HUES6 (cell line): ENCODE measurements at regions not wholly inside any gene's neighbourhood (a gene's known extent, or its start where the extent isn't known, plus 50 kb on each side); places are given as distances from the start of the nearest gene placed in this dataset.

Experiments used
- H3K27ac ChIP-seq: 2 replicates; pipeline ENCODE4 v1.7.0; 2013; ENCODE audit warnings: low read depth, mild to moderate bottlenecking, low read length, inconsistent platforms
- H3K27me3 ChIP-seq: 2 replicates; pipeline ENCODE4 v1.6.1; 2013; ENCODE audit warnings: low read length; ENCODE audit not compliant: control insufficient read depth, insufficient read depth
- H3K36me3 ChIP-seq: 2 replicates; pipeline ENCODE4 v1.6.1; 2013; ENCODE audit warnings: low read length; ENCODE audit not compliant: control insufficient read depth, insufficient read depth
- H3K4me1 ChIP-seq: 2 replicates; pipeline ENCODE4 v1.6.1; 2013; ENCODE audit warnings: low read length; ENCODE audit not compliant: control insufficient read depth, insufficient read depth
- H3K4me3 ChIP-seq: 2 replicates; pipeline ENCODE4 v1.5.1; 2013; ENCODE audit warnings: low read depth, low read length
- H3K9ac ChIP-seq: one replicate; pipeline ENCODE4 v1.6.1; 2013; ENCODE audit warnings: mild to moderate bottlenecking, low read length
- H3K9me3 ChIP-seq: 2 replicates; pipeline ENCODE4 v1.6.1; 2013; ENCODE audit warnings: low read depth, low read length; ENCODE audit not compliant: control insufficient read depth, insufficient read depth

- H3K9ac ChIP-seq: no peak overlapping the region
- H3K9me3 ChIP-seq: no peaks in the 10 kb centered on the region
- H3K27ac ChIP-seq: no peak overlapping the region
- no peaks in the 10 kb centered on the region for H3K36me3 ChIP-seq
- H3K4me3 ChIP-seq: no peak overlapping the region
- peaks cover 23% of the 10 kb centered on the region; the same call in 1 of the 2 replicates for H3K27me3 ChIP-seq
- H3K4me1 ChIP-seq: no peaks in the 10 kb centered on the region
Observed at GRCh38 chr4:8694651-8695151, 102.1 kb downstream of the CPZ start.

DNA sequence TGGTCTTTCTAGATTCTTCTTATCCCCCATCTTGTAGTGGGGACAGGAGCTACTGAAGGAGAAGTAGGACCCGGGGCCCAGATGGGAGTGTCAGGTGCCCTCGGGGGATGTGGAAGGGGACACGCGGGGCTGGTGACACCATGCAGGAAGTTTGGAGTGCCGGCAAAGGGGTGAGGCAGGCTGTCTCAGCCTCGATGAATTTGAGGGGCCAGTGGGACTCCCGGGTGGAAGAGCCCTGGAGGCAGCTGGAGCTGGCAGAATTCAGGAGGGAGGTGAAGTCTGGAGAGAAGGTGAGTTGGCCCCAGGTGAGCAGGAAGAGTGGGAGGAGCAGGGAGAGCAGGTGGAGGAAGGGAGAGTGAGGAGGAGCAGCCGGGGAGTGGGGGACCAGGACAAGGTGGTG, 101.7 kb downstream of the CPZ start:
- Histone ChIP-seq H3K27me3 (peaks cover 28% of the 10 kb centered on the region; the same call in 1 of the 2 replicates), H3K4me3 (no peak overlapping the region), H3K36me3 (no peaks in the 10 kb centered on the region), H3K27ac (no peak overlapping the region), H3K4me1 (no peaks in the 10 kb centered on the region), H3K9ac (no peak overlapping the region), H3K9me3 (no peaks in the 10 kb centered on the region)

GRCh38 chr4:8691151-8691775, 98.7 kb downstream of the CPZ start:
- H3K9ac ChIP-seq: no peak overlapping the region
- peaks cover 3% of the 10 kb centered on the region; the same call in 1 of the 2 replicates for H3K4me1 ChIP-seq
- H3K4me3 ChIP-seq: no peak overlapping the region
- no peaks in the 10 kb centered on the region for H3K36me3 ChIP-seq
- H3K27me3 ChIP-seq: peaks cover 58% of the 10 kb centered on the region
- H3K9me3 ChIP-seq: no peaks in the 10 kb centered on the region
- H3K27ac ChIP-seq: no peak overlapping the region

GRCh38 chr4:8690216-8691150, 97.9 kb downstream of the CPZ start:
- no peak overlapping the region for H3K4me3 ChIP-seq
- no peak overlapping the region for H3K9ac ChIP-seq
- H3K27ac ChIP-seq: no peak overlapping the region
- H3K9me3 ChIP-seq: no peaks in the 10 kb centered on the region
- H3K36me3 ChIP-seq: no peaks in the 10 kb centered on the region
- peaks cover 3% of the 10 kb centered on the region; the same call in 1 of the 2 replicates for H3K4me1 ChIP-seq
- peaks cover 65% of the 10 kb centered on the region for H3K27me3 ChIP-seq

- no peak overlapping the region for H3K9ac ChIP-seq
- H3K36me3 ChIP-seq: no peaks in the 10 kb centered on the region
- no peak overlapping the region for H3K27ac ChIP-seq
- no peak overlapping the region for H3K4me3 ChIP-seq
- peaks cover 3% of the 10 kb centered on the region; the same call in 1 of the 2 replicates for H3K4me1 ChIP-seq
- H3K27me3 ChIP-seq: peaks cover 72% of the 10 kb centered on the region
- no peaks in the 10 kb centered on the region for H3K9me3 ChIP-seq
Observed at GRCh38 chr4:8689741-8690140, 97.2 kb downstream of the CPZ start.

GRCh38 chr4:8688908-8689445, 96.4 kb downstream of the CPZ start:
- Histone ChIP-seq H3K4me3 (no peak overlapping the region), H3K27me3 (peaks cover 72% of the 10 kb centered on the region), H3K9me3 (no peaks in the 10 kb centered on the region), H3K9ac (no peak overlapping the region), H3K27ac (no peak overlapping the region), H3K4me1 (peaks cover 3% of the 10 kb centered on the region; the same call in 1 of the 2 replicates), H3K36me3 (no peaks in the 10 kb centered on the region)

DNA sequence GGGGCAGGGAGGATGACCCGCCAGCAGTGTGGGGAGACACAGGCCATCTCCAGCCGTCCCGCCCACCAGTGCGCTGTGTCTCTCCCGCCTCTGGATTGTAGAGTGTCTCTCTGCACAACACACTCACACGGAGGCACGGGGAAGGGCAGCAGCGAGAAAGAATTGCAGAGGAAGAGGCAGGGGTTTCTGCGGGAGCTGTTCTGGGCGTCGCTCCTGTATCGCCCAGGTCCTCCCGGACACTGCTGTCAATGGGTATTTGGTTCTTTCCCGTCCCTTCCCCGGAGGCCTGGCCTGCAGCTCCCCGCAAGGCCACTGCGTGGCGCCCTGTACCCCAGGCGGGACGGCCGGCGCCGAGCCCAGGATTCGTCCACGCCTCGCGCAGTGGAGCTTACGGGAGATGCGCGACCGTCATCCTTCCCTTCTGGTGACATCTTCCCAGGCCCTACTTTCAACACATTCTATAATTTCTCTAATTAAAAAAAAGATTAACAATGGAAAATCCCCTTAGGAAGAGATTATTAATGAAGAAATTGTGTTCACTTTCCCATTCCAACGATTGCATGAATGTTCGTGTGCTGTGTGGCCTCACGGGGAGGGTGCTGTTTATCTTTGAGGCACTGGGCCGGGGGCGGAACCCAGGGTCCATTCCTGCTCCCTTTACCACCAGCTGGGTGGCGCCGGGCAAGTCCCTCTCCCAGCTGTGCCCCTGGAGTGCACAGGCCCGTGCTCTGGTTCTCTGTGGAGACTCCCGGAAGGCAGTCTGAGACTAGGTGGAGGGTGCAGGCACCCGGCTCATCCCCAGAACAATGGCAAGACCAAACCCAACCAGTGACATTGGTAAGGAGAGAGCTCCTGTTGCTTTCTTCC, 95.7 kb downstream of the CPZ start:
- Histone ChIP-seq H3K9me3 (no peaks in the 10 kb centered on the region), H3K36me3 (no peaks in the 10 kb centered on the region), H3K4me3 (no peak overlapping the region), H3K27me3 (peaks cover 75% of the 10 kb centered on the region), H3K4me1 (peaks cover 3% of the 10 kb centered on the region; the same call in 1 of the 2 replicates), H3K9ac (no peak overlapping the region), H3K27ac (no peak overlapping the region)

DNA sequence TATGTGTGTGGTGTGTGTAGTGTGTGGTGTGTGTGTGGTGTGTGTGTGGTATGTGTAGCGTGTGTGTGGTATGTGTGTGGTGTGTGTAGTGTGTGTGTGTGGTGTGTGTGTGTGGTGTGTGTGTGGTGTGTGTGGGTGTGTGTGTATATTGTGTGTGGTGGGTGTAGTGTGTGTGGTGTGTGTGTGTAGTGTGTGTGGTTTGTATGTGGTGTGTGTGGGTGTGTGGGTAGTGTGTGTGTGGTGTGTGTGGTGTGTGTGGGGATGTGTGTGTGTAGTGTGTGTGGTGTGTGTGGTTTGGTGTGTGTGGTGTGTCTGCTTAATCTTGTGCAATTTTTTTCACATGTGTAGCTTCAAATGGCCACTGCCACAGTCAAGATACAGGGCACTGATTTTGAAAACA, 94.5 kb downstream of the CPZ start:
- H3K36me3 ChIP-seq: no peaks in the 10 kb centered on the region
- no peaks in the 10 kb centered on the region for H3K9me3 ChIP-seq
- H3K9ac ChIP-seq: no peak overlapping the region
- peaks cover 3% of the 10 kb centered on the region; the same call in 1 of the 2 replicates for H3K4me1 ChIP-seq
- H3K4me3 ChIP-seq: no peak overlapping the region
- H3K27me3 ChIP-seq: peaks cover 87% of the 10 kb centered on the region
- no peak overlapping the region for H3K27ac ChIP-seq

DNA sequence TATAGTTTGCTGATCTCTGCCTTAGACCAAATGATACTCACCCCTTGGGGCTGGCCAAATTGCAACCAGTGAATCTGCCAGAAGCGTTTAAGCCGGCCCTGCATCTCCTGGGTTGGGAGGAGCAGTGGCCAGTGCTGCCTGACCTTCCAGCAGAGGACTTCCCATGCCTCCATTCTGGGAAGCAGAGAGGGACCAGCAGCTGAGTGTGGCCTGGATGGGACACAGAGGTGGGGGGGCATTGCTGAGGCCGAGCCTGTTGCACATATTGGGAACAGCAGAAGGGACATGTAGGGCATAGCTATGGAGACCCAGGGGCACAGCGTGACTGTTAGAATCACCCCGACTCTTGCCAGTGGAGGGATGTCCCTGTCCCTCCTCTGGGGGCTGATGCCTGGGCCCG, 93.3 kb downstream of the CPZ start:
- Histone ChIP-seq H3K9me3 (no peaks in the 10 kb centered on the region), H3K36me3 (no peaks in the 10 kb centered on the region)

GRCh38 chr4:8683462-8683861, 90.9 kb downstream of the CPZ start:
- Histone ChIP-seq H3K27ac (no peak overlapping the region), H3K36me3 (no peaks in the 10 kb centered on the region), H3K27me3 (peaks cover 76% of the 10 kb centered on the region), H3K9ac (no peak overlapping the region), H3K9me3 (no peaks in the 10 kb centered on the region), H3K4me1 (peaks cover 3% of the 10 kb centered on the region; the same call in 1 of the 2 replicates), H3K4me3 (no peak overlapping the region)

More for the DNA sequence above, 93.3 kb downstream of the CPZ start:
- Histone ChIP-seq H3K9ac (no peak overlapping the region), H3K4me3 (no peak overlapping the region), H3K4me1 (peaks cover 3% of the 10 kb centered on the region; the same call in 1 of the 2 replicates), H3K27me3 (peaks cover 85% of the 10 kb centered on the region), H3K27ac (no peak overlapping the region)
